HCT116 (cell line): ENCODE measurements at regions not wholly inside any gene's neighbourhood (a gene's known extent, or its start where the extent isn't known, plus 50 kb on each side); places are given as distances from the start of the nearest gene placed in this dataset.

Experiments used
- ATAC-seq: fragments of 200-7000 bp; cut with Tn5 transposase; 2 replicates; pipeline ENCODE4 v1.9.1; 2020; ENCODE audit warnings: mild to moderate bottlenecking, moderate library complexity
- BruUV-seq: library from RNA; stranded (reverse); fragments of 400-500 nt; replicated peaks from 2 replicates; lab custom pipeline; 2021; lab: Mats Ljungman, UMichigan
- CTCF ChIA-PET: fragments of 300-600 bp; sonication (Branson Sonifier 250); formaldehyde crosslinking; loops from one replicate; lab custom pipeline; 2021; ENCODE audit warnings: antibody characterized with exemption; lab: Charles Lee
- POLR2A ChIA-PET: fragments of 300-600, 350-600 bp; sonication (Branson Sonifier 250); formaldehyde crosslinking; loops from one replicate; lab custom pipeline; 2021; ENCODE audit warnings: antibody characterized with exemption; lab: Charles Lee
- RAD21 ChIA-PET, 2 experiments: fragments of 300-600 bp; sonication (Branson Sonifier 250); formaldehyde crosslinking; loops; one replicate each; lab custom pipeline; 2023; ENCODE audit warnings: low total read pairs in 2 of 2; ENCODE audit not compliant: uncharacterized antibody in 2 of 2, unreplicated experiment in 2 of 2, low non-redundant PET in 1 of 2; lab: Charles Lee
- DNase-seq: peaks from one replicate; pipeline ENCODE4 v3.0.0-alpha.2; 2010; ENCODE audit warnings: low read depth, low spot score
- H2AFZ ChIP-seq: fragments of 200-600 bp; shearing (Covaris generic), sonication (generic); 2 replicates; pipeline ENCODE4 v1.6.1; 2017; ENCODE audit warnings: low read depth, mixed run types, mixed read lengths, antibody characterized with exemption, low read length; ENCODE audit not compliant: poor library complexity, severe bottlenecking
- H3K27ac ChIP-seq: 2 replicates; pipeline ENCODE4 v1.5.1; 2012; ENCODE audit warnings: low read depth, low read length
- H3K27me3 ChIP-seq: fragments of 200-600 bp; sonication (generic); 2 replicates; pipeline ENCODE4 v1.6.1; 2016; ENCODE audit warnings: mixed run types, low read length, mixed read lengths; ENCODE audit not compliant: insufficient read depth
- H3K36me3 ChIP-seq, 2 experiments: fragments of 200-500 bp in 1 of 2; fragments of 200-600 bp in 1 of 2; sonication (Bioruptor generic) in 1 of 2; sonication (generic) in 1 of 2; 2 replicates each; pipeline versions ENCODE4 v1.5.1 to v1.6.1; 2014 to 2016; ENCODE audit warnings: low read length in 2 of 2, inconsistent platforms in 1 of 2, mixed read lengths in 1 of 2, mixed run types in 1 of 2; ENCODE audit not compliant: insufficient read depth in 2 of 2, control insufficient read depth in 1 of 2
- H3K4me1 ChIP-seq, 2 experiments: fragments of 200-600 bp in 1 of 2; sonication (generic) in 1 of 2; 2 replicates each; pipeline versions ENCODE4 v1.5.1 to v1.6.1; 2012 to 2017; ENCODE audit warnings: low read length in 2 of 2, inconsistent platforms in 1 of 2, mild to moderate bottlenecking in 1 of 2, mixed read lengths in 1 of 2, mixed run types in 1 of 2, moderate library complexity in 1 of 2; ENCODE audit not compliant: insufficient read depth in 2 of 2, control insufficient read depth in 1 of 2
- H3K4me2 ChIP-seq: fragments of 200-600 bp; sonication (generic); 2 replicates; pipeline ENCODE4 v1.6.1; 2017; ENCODE audit warnings: mixed run types, low read length, mixed read lengths
- H3K4me3 ChIP-seq, 2 experiments: fragments of 200-600 bp in 1 of 2; sonication (generic) in 1 of 2; replicated peaks in 1 of 2; 2 replicates each; pipeline ENCODE4 v1.5.1; 2011 to 2016; ENCODE audit warnings: low read length in 2 of 2, control low read depth in 1 of 2, low read depth in 1 of 2, mild to moderate bottlenecking in 1 of 2, mixed read lengths in 1 of 2, mixed run types in 1 of 2
- H3K79me2 ChIP-seq: fragments of 200-600 bp; sonication (generic); 2 replicates; pipeline ENCODE4 v1.6.1; 2017; ENCODE audit warnings: mild to moderate bottlenecking, mixed run types, low read length, moderate library complexity, mixed read lengths; ENCODE audit not compliant: insufficient read depth
- H3K9ac ChIP-seq: fragments of 200-600 bp; sonication (generic); 2 replicates; pipeline ENCODE4 v1.6.1; 2016; ENCODE audit warnings: low read length, mixed read lengths
- H3K9me2 ChIP-seq: fragments of 200-600 bp; sonication (generic), shearing (Covaris generic); 2 replicates; pipeline ENCODE4 v1.6.1; 2017; ENCODE audit warnings: mixed run types, mild to moderate bottlenecking, moderate library complexity; ENCODE audit not compliant: insufficient read depth
- H3K9me3 ChIP-seq, 2 experiments: fragments of 200-500 bp in 1 of 2; fragments of 200-600 bp in 1 of 2; sonication (Bioruptor generic) in 1 of 2; sonication (generic) in 1 of 2; 2 replicates each; pipeline ENCODE4 v1.6.1; 2014 to 2017; ENCODE audit warnings: low read length in 2 of 2, mixed read lengths in 2 of 2, inconsistent platforms in 1 of 2, low read depth in 1 of 2, mild to moderate bottlenecking in 1 of 2, mixed run types in 1 of 2, moderate library complexity in 1 of 2; ENCODE audit not compliant: control insufficient read depth in 1 of 2, insufficient read depth in 1 of 2
- H4K20me1 ChIP-seq: fragments of 200-600 bp; sonication (generic), shearing (Covaris generic); 2 replicates; pipeline ENCODE4 v1.6.1; 2017; ENCODE audit warnings: mixed run types, mild to moderate bottlenecking, moderate library complexity; ENCODE audit not compliant: insufficient read depth
- CBX3 ChIP-seq: IDR thresholded peaks from 2 replicates; pipeline ENCODE4 v1.6.1; 2012; ENCODE audit warnings: low read depth
- CEBPB ChIP-seq: IDR thresholded peaks from 2 replicates; pipeline ENCODE4 v1.6.1; 2012; ENCODE audit warnings: low read depth
- EGR1 ChIP-seq: IDR thresholded peaks from 2 replicates; pipeline ENCODE4 v1.6.1; 2012; ENCODE audit warnings: low read depth
- EZH2phosphoT487 ChIP-seq: fragments of 200-600 bp; IDR thresholded peaks from 2 replicates; pipeline ENCODE4 v1.6.1; 2018; ENCODE audit warnings: antibody characterized with exemption, borderline replicate concordance
- FOSL1 ChIP-seq: IDR thresholded peaks from 2 replicates; pipeline ENCODE4 v1.6.1; 2012; ENCODE audit warnings: low read depth
- JUND ChIP-seq: IDR thresholded peaks from 2 replicates; pipeline ENCODE4 v1.6.1; 2012
- POLR2A ChIP-seq: IDR thresholded peaks from 2 replicates; pipeline ENCODE4 v1.7.0; 2011; ENCODE audit warnings: borderline replicate concordance; ENCODE audit not compliant: insufficient read depth, insufficient read length; ENCODE audit errors: extremely low read depth
- POLR2AphosphoS5 ChIP-seq: IDR thresholded peaks from 2 replicates; pipeline ENCODE4 v1.6.1; 2011; ENCODE audit warnings: mild to moderate bottlenecking, low read depth, low read length, moderate library complexity
- RAD21 ChIP-seq: IDR thresholded peaks from 2 replicates; pipeline ENCODE4 v1.6.1; 2012; ENCODE audit warnings: low read depth, mild to moderate bottlenecking
- SRF ChIP-seq: IDR thresholded peaks from 2 replicates; pipeline ENCODE4 v1.6.1; 2012; ENCODE audit warnings: low read depth
- TCF7L2 ChIP-seq: IDR thresholded peaks from 2 replicates; pipeline ENCODE4 v1.7.0; 2011; ENCODE audit warnings: borderline replicate concordance, inconsistent platforms; ENCODE audit not compliant: insufficient read depth, insufficient read length; ENCODE audit errors: extremely low read depth
- YY1 ChIP-seq: IDR thresholded peaks from 2 replicates; pipeline ENCODE4 v1.6.1; 2011; ENCODE audit warnings: low read length, low read depth, moderate library complexity, mild to moderate bottlenecking; ENCODE audit not compliant: insufficient replicate concordance; ENCODE audit errors: extremely low read depth
- ZNF274 ChIP-seq: fragments of 200-500 bp; sonication (Bioruptor generic); IDR thresholded peaks from 2 replicates; pipeline ENCODE4 v1.6.1; 2014; ENCODE audit warnings: mild to moderate bottlenecking, low read depth, low read length, inconsistent platforms
- intact Hi-C: fragments of 100-400 bp; cut with micrococcal nuclease; formaldehyde crosslinking; loops from 2 replicates; pipeline ENCODE4 v1.10.0; 2022
- TF ChIP-seq, protein P1 (sequence below): IDR thresholded peaks from 2 replicates; pipeline ENCODE4 v1.6.1; 2012
- TF ChIP-seq, protein P2 (sequence below): IDR thresholded peaks from 2 replicates; pipeline ENCODE4 v1.6.1; 2011; ENCODE audit warnings: mild to moderate bottlenecking, low read length, moderate library complexity; ENCODE audit not compliant: insufficient replicate concordance; ENCODE audit errors: extremely low read depth

- RAD21 ChIA-PET = no interaction called here
- Histone ChIP-seq H3K4me3 (no peak overlapping the region), H3K9me3 (no peaks in the 10 kb centered on the region), H3K4me1 (no peaks in the 10 kb centered on the region), H3K4me2 (no peak overlapping the region), H3K9me2 (no peaks in the 10 kb centered on the region), H3K79me2 (no peaks in the 10 kb centered on the region), H2AFZ (no peak overlapping the region), H3K27me3 (no peaks in the 10 kb centered on the region), H3K9ac (no peak overlapping the region)
- BruUV-seq = no TSS peak
- DNase-seq = no peak
- intact Hi-C loops = no loop called here
- CTCF ChIA-PET = no interaction called here
- POLR2A ChIA-PET = no interaction called here
- no peak for ATAC-seq
- TF ChIP-seq EGR1 = no peak
- TF ChIP-seq SRF = no peak
- no peak for TF ChIP-seq ZNF274
- no peak for TF ChIP-seq RAD21
- no peak for TF ChIP-seq EZH2phosphoT487
- no peak for TF ChIP-seq JUND
- TF ChIP-seq, protein P1, sequence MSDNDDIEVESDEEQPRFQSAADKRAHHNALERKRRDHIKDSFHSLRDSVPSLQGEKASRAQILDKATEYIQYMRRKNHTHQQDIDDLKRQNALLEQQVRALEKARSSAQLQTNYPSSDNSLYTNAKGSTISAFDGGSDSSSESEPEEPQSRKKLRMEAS = no peak
- TF ChIP-seq CEBPB = no peak
- no peak for TF ChIP-seq TCF7L2
- TF ChIP-seq, protein P2, sequence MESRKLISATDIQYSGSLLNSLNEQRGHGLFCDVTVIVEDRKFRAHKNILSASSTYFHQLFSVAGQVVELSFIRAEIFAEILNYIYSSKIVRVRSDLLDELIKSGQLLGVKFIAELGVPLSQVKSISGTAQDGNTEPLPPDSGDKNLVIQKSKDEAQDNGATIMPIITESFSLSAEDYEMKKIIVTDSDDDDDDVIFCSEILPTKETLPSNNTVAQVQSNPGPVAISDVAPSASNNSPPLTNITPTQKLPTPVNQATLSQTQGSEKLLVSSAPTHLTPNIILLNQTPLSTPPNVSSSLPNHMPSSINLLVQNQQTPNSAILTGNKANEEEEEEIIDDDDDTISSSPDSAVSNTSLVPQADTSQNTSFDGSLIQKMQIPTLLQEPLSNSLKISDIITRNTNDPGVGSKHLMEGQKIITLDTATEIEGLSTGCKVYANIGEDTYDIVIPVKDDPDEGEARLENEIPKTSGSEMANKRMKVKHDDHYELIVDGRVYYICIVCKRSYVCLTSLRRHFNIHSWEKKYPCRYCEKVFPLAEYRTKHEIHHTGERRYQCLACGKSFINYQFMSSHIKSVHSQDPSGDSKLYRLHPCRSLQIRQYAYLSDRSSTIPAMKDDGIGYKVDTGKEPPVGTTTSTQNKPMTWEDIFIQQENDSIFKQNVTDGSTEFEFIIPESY = no peak
- TF ChIP-seq FOSL1 = no peak
- TF ChIP-seq CBX3 = no peak
- no peak for TF ChIP-seq YY1
- no peak for TF ChIP-seq POLR2AphosphoS5
- TF ChIP-seq POLR2A = no peak
- TF ChIP-seq, all 23 proteins: peak for 0
- Histone ChIP-seq H4K20me1 (no peaks in the 10 kb centered on the region), H3K36me3 (no peaks in the 10 kb centered on the region), H3K27ac (no peak overlapping the region)
Observed at GRCh38 chr10:65843203-65843602, 1082.6 kb upstream of the LRRTM3 start.
